ENCODE measurements at regions not wholly inside any gene's neighbourhood (a gene's known extent, or its start where the extent isn't known, plus 50 kb on each side); places are given as distances from the start of the nearest gene placed in this dataset.

DNA sequence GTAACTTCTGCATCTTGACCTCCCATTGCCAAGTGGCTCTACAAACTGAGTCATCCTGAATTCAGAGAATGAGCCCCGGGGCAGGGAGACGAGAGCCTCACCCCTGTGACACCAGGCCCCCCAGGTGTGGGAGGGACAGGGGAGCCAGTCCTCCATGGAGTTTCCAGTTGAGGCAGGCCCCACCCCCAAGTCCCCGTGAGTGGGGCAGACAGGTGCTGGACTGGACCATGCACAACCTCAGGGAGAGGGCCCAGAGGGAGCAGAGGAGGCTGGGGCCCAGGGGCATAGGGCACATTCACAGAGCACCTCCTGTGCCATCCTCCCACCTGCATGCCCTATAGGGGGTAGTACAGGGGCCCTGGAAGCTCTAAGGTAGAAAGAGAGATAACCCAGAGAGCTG, 180.8 kb downstream of the BRD1 start:
- TF ChIP-seq POU2F2 (IDR thresholded peaks at IDR 0.05; ENCODE audit: low read depth, low read length) = no peak
- TF ChIP-seq SPI1 (IDR thresholded peaks at IDR 0.05; ENCODE audit: low read depth, low read length) = no peak
- no peak for TF ChIP-seq TAF1 (IDR thresholded peaks at IDR 0.05; ENCODE audit: low read depth, low read length)
- no peak for TF ChIP-seq PAX5 (IDR thresholded peaks at IDR 0.05; ENCODE audit: insufficient read depth, low read length, severe bottlenecking)
- TF ChIP-seq POLR2A (IDR thresholded peaks at IDR 0.05; ENCODE audit: low read depth, low read length) = no peak
- TF ChIP-seq POLR2AphosphoS5 (IDR thresholded peaks at IDR 0.05; ENCODE audit: low read depth, low read length) = no peak
- no peak for DNase-seq (ENCODE audit: insufficient read length, low spot score)
- no peak for FAIRE-seq

DNA sequence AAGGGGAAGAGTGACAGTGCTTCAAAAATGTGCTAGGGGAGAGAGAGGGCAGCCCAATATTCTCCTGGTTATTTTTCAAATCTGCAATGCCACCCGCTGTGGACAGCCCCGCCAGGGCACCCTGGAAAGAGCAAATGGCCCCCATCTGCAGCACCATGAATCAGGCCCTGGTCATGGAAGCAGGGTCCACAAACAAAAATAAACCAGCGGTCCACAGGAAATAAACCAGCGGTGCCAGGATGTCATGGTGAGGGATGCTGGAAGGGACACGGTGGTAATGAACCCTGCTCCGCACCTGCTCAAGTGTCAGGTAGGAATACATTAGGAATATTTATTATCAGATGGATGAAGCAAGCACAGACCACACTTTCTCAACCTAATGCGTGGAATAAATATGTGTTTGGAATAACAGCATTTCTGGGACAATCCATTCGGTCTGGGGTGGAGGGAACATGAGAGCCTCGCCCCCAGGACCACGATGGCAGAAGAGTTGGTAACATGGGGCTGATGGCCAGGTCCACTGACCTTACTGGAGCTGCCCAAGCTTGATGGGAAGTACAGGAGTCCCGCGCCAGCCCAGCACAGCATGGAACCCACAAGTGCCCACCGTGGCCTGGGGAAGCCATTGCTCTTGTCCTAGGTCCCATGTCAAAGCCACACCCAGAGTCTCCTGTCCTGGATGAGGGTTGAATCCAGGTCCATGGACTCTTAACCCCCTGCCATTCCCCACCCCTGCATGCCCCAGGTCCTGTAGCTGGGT, 181.7 kb downstream of the BRD1 start:
- FAIRE-seq (no peak), DNase-seq (ENCODE audit: insufficient read length, low spot score) (no peak)
- TF ChIP-seq TAF1 (IDR thresholded peaks at IDR 0.05; ENCODE audit: low read depth, low read length) (no peak), POU2F2 (IDR thresholded peaks at IDR 0.05; ENCODE audit: low read depth, low read length) (no peak), PAX5 (IDR thresholded peaks at IDR 0.05; ENCODE audit: insufficient read depth, low read length, severe bottlenecking) (no peak), SPI1 (IDR thresholded peaks at IDR 0.05; ENCODE audit: low read depth, low read length) (no peak), POLR2AphosphoS5 (IDR thresholded peaks at IDR 0.05; ENCODE audit: low read depth, low read length) (no peak), POLR2A (IDR thresholded peaks at IDR 0.05; ENCODE audit: low read depth, low read length) (no peak)

GRCh38 chr22:49645257-49645656, 182.4 kb downstream of the BRD1 start:
- no peak for TF ChIP-seq POLR2AphosphoS5 (IDR thresholded peaks at IDR 0.05; ENCODE audit: low read depth, low read length)
- TF ChIP-seq TAF1 (IDR thresholded peaks at IDR 0.05; ENCODE audit: low read depth, low read length) = no peak
- no peak for TF ChIP-seq POLR2A (IDR thresholded peaks at IDR 0.05; ENCODE audit: low read depth, low read length)
- TF ChIP-seq PAX5 (IDR thresholded peaks at IDR 0.05; ENCODE audit: insufficient read depth, low read length, severe bottlenecking) = no peak
- TF ChIP-seq SPI1 (IDR thresholded peaks at IDR 0.05; ENCODE audit: low read depth, low read length) = no peak
- TF ChIP-seq POU2F2 (IDR thresholded peaks at IDR 0.05; ENCODE audit: low read depth, low read length) = no peak
- FAIRE-seq = no peak
- no peak for DNase-seq (ENCODE audit: insufficient read length, low spot score)

- TF ChIP-seq SPI1 (IDR thresholded peaks at IDR 0.05; ENCODE audit: low read depth, low read length) = no peak
- TF ChIP-seq POLR2AphosphoS5 (IDR thresholded peaks at IDR 0.05; ENCODE audit: low read depth, low read length) = no peak
- no peak for TF ChIP-seq PAX5 (IDR thresholded peaks at IDR 0.05; ENCODE audit: insufficient read depth, low read length, severe bottlenecking)
- no peak for TF ChIP-seq POLR2A (IDR thresholded peaks at IDR 0.05; ENCODE audit: low read depth, low read length)
- TF ChIP-seq TAF1 (IDR thresholded peaks at IDR 0.05; ENCODE audit: low read depth, low read length) = no peak
- no peak for TF ChIP-seq POU2F2 (IDR thresholded peaks at IDR 0.05; ENCODE audit: low read depth, low read length)
- FAIRE-seq (no peak), DNase-seq (ENCODE audit: insufficient read length, low spot score) (no peak)
These were observed 183.7 kb downstream of the BRD1 start for GRCh38 chr22:49643998-49644397.

GRCh38 chr22:49643466-49643865, 184.2 kb downstream of the BRD1 start:
- DNase-seq (ENCODE audit: insufficient read length, low spot score) (no peak), FAIRE-seq (no peak)
- TF ChIP-seq PAX5 (IDR thresholded peaks at IDR 0.05; ENCODE audit: insufficient read depth, low read length, severe bottlenecking) = no peak
- no peak for TF ChIP-seq POLR2A (IDR thresholded peaks at IDR 0.05; ENCODE audit: low read depth, low read length)
- no peak for TF ChIP-seq POU2F2 (IDR thresholded peaks at IDR 0.05; ENCODE audit: low read depth, low read length)
- TF ChIP-seq TAF1 (IDR thresholded peaks at IDR 0.05; ENCODE audit: low read depth, low read length) = no peak

DNA sequence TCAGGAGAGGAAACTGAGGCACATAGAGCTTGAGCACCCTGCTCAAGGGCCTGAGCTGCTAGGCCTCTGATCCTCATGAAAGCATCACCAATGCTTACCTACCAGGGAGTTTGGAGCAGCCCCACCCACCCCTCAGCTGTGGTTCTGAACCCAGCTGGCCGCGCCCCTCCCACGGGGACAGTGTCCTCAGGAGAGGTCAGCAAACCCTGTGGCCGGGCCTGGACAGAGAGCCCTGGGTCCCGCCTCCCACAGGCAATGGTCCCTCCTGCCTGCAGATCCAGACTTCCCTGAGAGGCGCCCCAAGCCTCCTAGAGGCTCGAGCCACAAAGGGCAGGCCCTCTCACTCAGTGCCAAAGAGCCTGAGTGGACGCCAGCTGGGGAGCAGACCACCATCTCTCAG, 184.9 kb downstream of the BRD1 start:
- no peak for DNase-seq (ENCODE audit: insufficient read length, low spot score)
- FAIRE-seq = no peak
- no peak for TF ChIP-seq POU2F2 (IDR thresholded peaks at IDR 0.05; ENCODE audit: low read depth, low read length)
- no peak for TF ChIP-seq PAX5 (IDR thresholded peaks at IDR 0.05; ENCODE audit: insufficient read depth, low read length, severe bottlenecking)
- no peak for TF ChIP-seq SPI1 (IDR thresholded peaks at IDR 0.05; ENCODE audit: low read depth, low read length)
- no peak for TF ChIP-seq POLR2AphosphoS5 (IDR thresholded peaks at IDR 0.05; ENCODE audit: low read depth, low read length)
- TF ChIP-seq POLR2A (IDR thresholded peaks at IDR 0.05; ENCODE audit: low read depth, low read length) = no peak

- no peak for TF ChIP-seq POU2F2 (IDR thresholded peaks at IDR 0.05; ENCODE audit: low read depth, low read length)
- no peak for TF ChIP-seq SPI1 (IDR thresholded peaks at IDR 0.05; ENCODE audit: low read depth, low read length)
- TF ChIP-seq TAF1 (IDR thresholded peaks at IDR 0.05; ENCODE audit: low read depth, low read length) = no peak
- no peak for TF ChIP-seq POLR2AphosphoS5 (IDR thresholded peaks at IDR 0.05; ENCODE audit: low read depth, low read length)
- TF ChIP-seq POLR2A (IDR thresholded peaks at IDR 0.05; ENCODE audit: low read depth, low read length) = no peak
- no peak for TF ChIP-seq PAX5 (IDR thresholded peaks at IDR 0.05; ENCODE audit: insufficient read depth, low read length, severe bottlenecking)
- DNase-seq (ENCODE audit: insufficient read length, low spot score) (no peak), FAIRE-seq (no peak)
These were observed 185.3 kb downstream of the BRD1 start for GRCh38 chr22:49642331-49642730.

- TF ChIP-seq POU2F2 (IDR thresholded peaks at IDR 0.05; ENCODE audit: low read depth, low read length) (no peak), POLR2A (IDR thresholded peaks at IDR 0.05; ENCODE audit: low read depth, low read length) (no peak), TAF1 (IDR thresholded peaks at IDR 0.05; ENCODE audit: low read depth, low read length) (no peak), SPI1 (IDR thresholded peaks at IDR 0.05; ENCODE audit: low read depth, low read length) (no peak)
- FAIRE-seq (no peak), DNase-seq (ENCODE audit: insufficient read length, low spot score) (no peak)
These were observed 185.8 kb downstream of the BRD1 start for GRCh38 chr22:49641770-49642313.

- no peak for FAIRE-seq
- DNase-seq (ENCODE audit: insufficient read length, low spot score) = no peak
- TF ChIP-seq TAF1 (IDR thresholded peaks at IDR 0.05; ENCODE audit: low read depth, low read length) = no peak
These were observed 187.1 kb downstream of the BRD1 start for GRCh38 chr22:49640366-49641095.

All from GM12891 (cell line).